Liver (tissue), 8 donors: ENCODE measurements at regions not wholly inside any gene's neighbourhood (a gene's known extent, or its start where the extent isn't known, plus 50 kb on each side); places are given as distances from the start of the nearest gene placed in this dataset.

Source experiments
- DNase-seq: peaks from one replicate; pipeline ENCODE4 v3.0.0-alpha.2; 2017; ENCODE audit warnings: low spot score
- H3K27ac ChIP-seq, 2 donors: one replicate each; pipeline ENCODE4 v1.7.0; 2013; ENCODE audit warnings: inconsistent platforms in 2 of 2, low read length in 2 of 2, control low read depth in 1 of 2, low read depth in 1 of 2, mild to moderate bottlenecking in 1 of 2
- H3K27me3 ChIP-seq, 4 donors: one replicate each; pipeline versions ENCODE4 v1.6.1 to v1.7.0; 2013; ENCODE audit warnings: low read length in 3 of 4, inconsistent platforms in 1 of 4, mild to moderate bottlenecking in 1 of 4, moderate library complexity in 1 of 4; ENCODE audit not compliant: control insufficient read depth in 4 of 4, insufficient read depth in 4 of 4
- H3K36me3 ChIP-seq, 4 donors: one replicate each; pipeline versions ENCODE4 v1.6.1 to v1.7.0; 2013; ENCODE audit warnings: low read length in 3 of 4, mild to moderate bottlenecking in 3 of 4, low read depth in 1 of 4, moderate library complexity in 1 of 4; ENCODE audit not compliant: control insufficient read depth in 4 of 4, insufficient read depth in 3 of 4
- H3K4me1 ChIP-seq, 4 donors: one replicate each; pipeline versions ENCODE4 v1.6.1 to v1.7.0; 2013; ENCODE audit warnings: low read length in 3 of 4, mild to moderate bottlenecking in 3 of 4, moderate library complexity in 1 of 4; ENCODE audit not compliant: control insufficient read depth in 4 of 4, insufficient read depth in 4 of 4
- H3K4me3 ChIP-seq, 3 donors: one replicate each; pipeline versions ENCODE4 v1.6.1 to v1.7.0; 2013; ENCODE audit warnings: low read length in 3 of 3, control low read depth in 1 of 3, low read depth in 1 of 3, mild to moderate bottlenecking in 1 of 3
- H3K9ac ChIP-seq, 2 donors: one replicate each; pipeline ENCODE4 v1.7.0; 2013; ENCODE audit warnings: low read length in 2 of 2, mild to moderate bottlenecking in 2 of 2, moderate library complexity in 2 of 2, control low read depth in 1 of 2, low read depth in 1 of 2
- H3K9me3 ChIP-seq, 4 donors: one replicate each; pipeline versions ENCODE4 v1.6.1 to v1.7.0; 2013; ENCODE audit warnings: low read length in 3 of 4; ENCODE audit not compliant: control insufficient read depth in 4 of 4
- CTCF ChIP-seq: fragments of 150-350 bp; IDR thresholded peaks from 2 replicates; pipeline ENCODE4 v1.5.1; 2017; ENCODE audit warnings: improper control_type of control experiment, low read depth, low read length; ENCODE audit not compliant: missing input control
- EGR1 ChIP-seq, 2 donors: IDR thresholded peaks; 2 replicates each; pipeline ENCODE4 v1.6.1; 2016 to 2018; ENCODE audit warnings: antibody characterized with exemption in 2 of 2, low read depth in 2 of 2
- FOXA1 ChIP-seq: IDR thresholded peaks from 2 replicates; pipeline ENCODE4 v1.6.1; 2016; ENCODE audit warnings: antibody characterized with exemption
- FOXA2 ChIP-seq: IDR thresholded peaks from 2 replicates; pipeline ENCODE4 v1.6.1; 2016; ENCODE audit warnings: antibody characterized with exemption
- GABPA ChIP-seq, 2 donors: IDR thresholded peaks in 1 of 2; conservative IDR thresholded peaks in 1 of 2; 2 replicates each; pipeline ENCODE4 v1.6.1; 2016; ENCODE audit warnings: antibody characterized with exemption in 2 of 2, mild to moderate bottlenecking in 1 of 2, moderate library complexity in 1 of 2
- HNF4A ChIP-seq, 2 donors: conservative IDR thresholded peaks; 2 replicates each; pipeline ENCODE4 v1.6.1; 2016; ENCODE audit warnings: antibody characterized with exemption in 2 of 2, mild to moderate bottlenecking in 2 of 2
- HNF4G ChIP-seq: IDR thresholded peaks from 2 replicates; pipeline ENCODE4 v1.6.1; 2016; ENCODE audit warnings: antibody characterized with exemption
- JUND ChIP-seq, 2 donors: IDR thresholded peaks; 2 replicates each; pipeline ENCODE4 v1.6.1; 2016; ENCODE audit warnings: antibody characterized with exemption in 2 of 2
- NR2F2 ChIP-seq: IDR thresholded peaks from 2 replicates; pipeline ENCODE4 v1.6.1; 2016; ENCODE audit warnings: antibody characterized with exemption
- RAD21 ChIP-seq, 2 donors: IDR thresholded peaks; 2 replicates each; pipeline ENCODE4 v1.6.1; 2016; ENCODE audit warnings: antibody characterized with exemption in 2 of 2, mild to moderate bottlenecking in 2 of 2
- REST ChIP-seq: IDR thresholded peaks from 2 replicates; pipeline ENCODE4 v1.6.1; 2016; ENCODE audit warnings: antibody characterized with exemption, mild to moderate bottlenecking
- RXRA ChIP-seq, 2 donors: IDR thresholded peaks; 2 replicates each; pipeline ENCODE4 v1.6.1; 2017 to 2018; ENCODE audit warnings: antibody characterized with exemption in 2 of 2, mild to moderate bottlenecking in 1 of 2
- SP1 ChIP-seq: IDR thresholded peaks from 2 replicates; pipeline ENCODE4 v1.6.1; 2018; ENCODE audit warnings: antibody characterized with exemption, mild to moderate bottlenecking
- TAF1 ChIP-seq: conservative IDR thresholded peaks from 2 replicates; pipeline ENCODE4 v1.6.1; 2016; ENCODE audit warnings: antibody characterized with exemption, mild to moderate bottlenecking
- YY1 ChIP-seq: IDR thresholded peaks from 2 replicates; pipeline ENCODE4 v1.6.1; 2016; ENCODE audit warnings: antibody characterized with exemption, mild to moderate bottlenecking
- ZBTB33 ChIP-seq: IDR thresholded peaks from 2 replicates; pipeline ENCODE4 v1.6.1; 2016; ENCODE audit warnings: antibody characterized with exemption
- WGBS: extraction: QIAGEN DNeasy Blood & Tissue Kit; methylation state at CpG from one replicate; pipeline ENCODE4 v1.1.7; 2013; 5-methylcytosine and 5-hydroxymethylcytosine counted together
- TF ChIP-seq, protein P1 (sequence below): IDR thresholded peaks from 2 replicates; pipeline ENCODE4 v1.6.1; 2016; ENCODE audit warnings: antibody characterized with exemption
- TF ChIP-seq, protein P2 (sequence below): IDR thresholded peaks from 2 replicates; pipeline ENCODE4 v1.6.1; 2016; ENCODE audit warnings: antibody characterized with exemption
- donor health status: healthy.
- donor health status: healthy.
- donor health status: healthy.
- donor health status: healthy.
- donor health status: healthy.

DNA sequence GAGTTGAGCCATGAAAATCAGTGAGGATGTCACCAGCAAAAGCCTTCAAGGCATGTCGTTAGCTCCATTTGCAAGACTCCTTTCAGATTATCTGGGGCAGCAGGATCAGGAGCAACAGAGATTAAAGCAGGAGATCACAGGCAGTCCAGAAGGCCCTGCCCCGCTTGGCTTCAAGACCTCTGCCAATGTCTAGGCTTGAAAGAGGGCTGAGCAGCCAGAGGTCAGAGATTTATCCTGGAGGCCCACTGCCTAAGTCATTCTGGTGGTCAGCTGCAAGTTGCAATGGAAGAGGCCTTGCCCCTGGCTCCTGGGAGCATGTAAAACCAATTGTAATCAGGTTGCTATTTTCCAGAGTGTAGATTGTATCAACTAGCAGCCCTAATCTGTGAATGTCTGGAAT lies 416.5 kb downstream of the BCL11A start:
- no peak overlapping the region for H3K9ac ChIP-seq
- WGBS = 87% methylated on average over 2 of the region's 2 CpGs
- no peaks in the 10 kb centered on the region for H3K36me3 ChIP-seq
- no peak for DNase-seq
- peaks cover 0 to 8% (median 4%) of the 10 kb centered on the region in 4 donors for H3K9me3 ChIP-seq
- H3K27me3 ChIP-seq = no peaks in the 10 kb centered on the region
- H3K4me1 ChIP-seq = no peaks in the 10 kb centered on the region
- TF ChIP-seq SP1 (no peak), ZBTB33 (no peak), NR2F2 (no peak), RXRA (IDR thresholded peaks at IDR 0.05) (no peak), RAD21 (IDR thresholded peaks at IDR 0.05) (no peak), TAF1 (no peak), FOXA2 (no peak), YY1 (no peak), REST (no peak)
- no peak overlapping the region for H3K27ac ChIP-seq
- H3K4me3 ChIP-seq = no peak overlapping the region

- Histone ChIP-seq H3K27me3 (no peaks in the 10 kb centered on the region), H3K9me3 (peaks cover 0 to 3% (median 0%) of the 10 kb centered on the region in 4 donors), H3K4me3 (no peak overlapping the region), H3K9ac (no peak overlapping the region), H3K27ac (no peak overlapping the region), H3K36me3 (no peaks in the 10 kb centered on the region), H3K4me1 (no peaks in the 10 kb centered on the region)
- no peak for DNase-seq
- 79% methylated on average over 2 of the region's 2 CpGs for WGBS
- no peak for TF ChIP-seq TAF1
- TF ChIP-seq JUND (IDR thresholded peaks at IDR 0.05) = no peak
- no peak for TF ChIP-seq RAD21 (IDR thresholded peaks at IDR 0.05)
- no peak for TF ChIP-seq GABPA (IDR thresholded peaks at IDR 0.05 in 1 of 2, conservative IDR thresholded peaks at IDR 0.05 in 1 of 2)
- TF ChIP-seq, protein P1, sequence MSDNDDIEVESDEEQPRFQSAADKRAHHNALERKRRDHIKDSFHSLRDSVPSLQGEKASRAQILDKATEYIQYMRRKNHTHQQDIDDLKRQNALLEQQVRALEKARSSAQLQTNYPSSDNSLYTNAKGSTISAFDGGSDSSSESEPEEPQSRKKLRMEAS = no peak
- TF ChIP-seq NR2F2 = no peak
- TF ChIP-seq RXRA (IDR thresholded peaks at IDR 0.05) = no peak
- no peak for TF ChIP-seq CTCF
- TF ChIP-seq HNF4G = no peak
- no peak for TF ChIP-seq FOXA2
- no peak for TF ChIP-seq SP1
- no peak for TF ChIP-seq YY1
- no peak for TF ChIP-seq HNF4A (conservative IDR thresholded peaks at IDR 0.05)
- TF ChIP-seq, protein P2, sequence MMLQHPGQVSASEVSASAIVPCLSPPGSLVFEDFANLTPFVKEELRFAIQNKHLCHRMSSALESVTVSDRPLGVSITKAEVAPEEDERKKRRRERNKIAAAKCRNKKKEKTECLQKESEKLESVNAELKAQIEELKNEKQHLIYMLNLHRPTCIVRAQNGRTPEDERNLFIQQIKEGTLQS = no peak
- no peak for TF ChIP-seq FOXA1
- no peak for TF ChIP-seq EGR1 (IDR thresholded peaks at IDR 0.05; ENCODE audit: low read depth in 2 of 2)
- no peak for TF ChIP-seq REST
Observed at GRCh38 chr2:60127191-60127590, 426.3 kb downstream of the BCL11A start.
